Renal cortex interstitium (tissue), 11 donors: ENCODE measurements at regions not wholly inside any gene's neighbourhood (a gene's known extent, or its start where the extent isn't known, plus 50 kb on each side); places are given as distances from the start of the nearest gene placed in this dataset.

Experiments used
- DNase-seq, 11 donors: peaks; one replicate each; pipeline ENCODE4 v3.0.0-alpha.2; 2013; ENCODE audit warnings: low read depth in 9 of 11, low spot score in 4 of 11; ENCODE audit errors: extremely low read depth in 1 of 11

- no peak for DNase-seq
Observed at GRCh38 chr13:22127277-22128164, 456.6 kb downstream of the FGF9 start.

- no peak for DNase-seq
Observed at GRCh38 chr13:22128441-22129408, 457.9 kb downstream of the FGF9 start.

GRCh38 chr13:22130254-22130653, 459.4 kb downstream of the FGF9 start:
- DNase-seq = no peak

- no peak for DNase-seq
Observed at GRCh38 chr13:22134261-22134660, 463.4 kb downstream of the FGF9 start.

- DNase-seq = no peak
Observed at GRCh38 chr13:22135446-22135845, 464.6 kb downstream of the FGF9 start.

GRCh38 chr13:22137361-22138050, 466.6 kb downstream of the FGF9 start:
- no peak for DNase-seq

GRCh38 chr13:22138947-22139346, 468.1 kb downstream of the FGF9 start:
- DNase-seq = no peak

GRCh38 chr13:22141716-22142115, 470.8 kb downstream of the FGF9 start:
- DNase-seq = no peak

GRCh38 chr13:22143671-22144070, 472.8 kb downstream of the FGF9 start:
- no peak for DNase-seq

GRCh38 chr13:22144806-22145205, 473.9 kb downstream of the FGF9 start:
- DNase-seq = no peak

- DNase-seq = no peak
Observed at GRCh38 chr13:22148187-22148586, 477.3 kb downstream of the FGF9 start.

GRCh38 chr13:22152751-22153150, 481.9 kb downstream of the FGF9 start:
- DNase-seq = no peak

- no peak for DNase-seq
Observed at GRCh38 chr13:22154041-22154440, 483.2 kb downstream of the FGF9 start.

GRCh38 chr13:22161871-22162270, 491.0 kb downstream of the FGF9 start:
- no peak for DNase-seq

GRCh38 chr13:22162889-22163288, 492.0 kb downstream of the FGF9 start:
- DNase-seq = no peak

GRCh38 chr13:22168437-22169190, 497.7 kb downstream of the FGF9 start:
- DNase-seq = no peak

GRCh38 chr13:22169473-22169872, 498.6 kb downstream of the FGF9 start:
- DNase-seq = no peak

- no peak for DNase-seq
Observed at GRCh38 chr13:22173610-22174009, 502.7 kb downstream of the FGF9 start.

GRCh38 chr13:22175241-22175640, 504.4 kb downstream of the FGF9 start:
- no peak for DNase-seq
